Memory B cell (primary cell): ENCODE measurements at regions not wholly inside any gene's neighbourhood (a gene's known extent, or its start where the extent isn't known, plus 50 kb on each side); places are given as distances from the start of the nearest gene placed in this dataset.

ENCODE experiments used
- ATAC-seq: fragments of 150-1000 bp; cut with Tn5 transposase; 2 replicates; pipeline ENCODE4 v1.10.0; 2021; ENCODE audit warnings: low read depth, mild to moderate bottlenecking, moderate library complexity
- DNase-seq, 2 donors: peaks; one replicate each; pipeline ENCODE4 v3.0.0; 2022; ENCODE audit warnings: low spot score in 2 of 2
- H3K27ac Mint-ChIP-seq: one replicate; pipeline ENCODE4 v1.8.0; 2022; ENCODE audit warnings: mild to moderate bottlenecking, moderate library complexity, mixed read lengths
- H3K27me3 Mint-ChIP-seq: one replicate; pipeline ENCODE4 v1.8.0; 2022; ENCODE audit warnings: mixed read lengths
- H3K36me3 Mint-ChIP-seq: one replicate; pipeline ENCODE4 v1.8.0; 2022; ENCODE audit warnings: mild to moderate bottlenecking, mixed read lengths
- H3K4me1 Mint-ChIP-seq: one replicate; pipeline ENCODE4 v1.8.0; 2022; ENCODE audit warnings: mixed read lengths
- H3K4me3 Mint-ChIP-seq: one replicate; pipeline ENCODE4 v1.8.0; 2022; ENCODE audit warnings: mild to moderate bottlenecking, moderate library complexity, mixed read lengths
- H3K9me3 Mint-ChIP-seq: one replicate; pipeline ENCODE4 v1.8.0; 2022; ENCODE audit warnings: mixed read lengths

DNA sequence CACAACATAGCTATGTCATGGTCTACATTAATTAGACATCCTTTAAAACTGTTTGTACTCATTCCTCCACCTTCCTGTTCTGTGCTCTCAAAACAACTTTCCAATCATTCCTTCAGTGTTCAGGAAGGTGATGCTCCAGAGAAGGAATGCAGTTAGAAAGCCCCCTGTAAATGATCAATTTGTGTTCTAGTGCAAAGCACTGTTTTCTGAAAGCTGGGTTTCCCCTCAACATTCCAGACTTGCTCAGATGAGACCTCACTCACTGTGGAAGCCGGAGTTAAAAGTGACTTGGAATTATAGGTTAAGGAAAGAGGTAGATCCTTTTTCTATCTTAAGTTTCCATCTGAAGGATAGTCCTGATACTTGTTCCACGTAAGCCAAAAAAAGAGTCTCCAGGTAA, 95.9 kb downstream of the BMP2 start:
- H3K27ac Mint-ChIP-seq, result no peak overlapping the region
- H3K4me1 Mint-ChIP-seq, result no peaks in the 10 kb centered on the region
- H3K4me3 Mint-ChIP-seq, result no peak overlapping the region
- H3K36me3 Mint-ChIP-seq, result no peaks in the 10 kb centered on the region
- no peak for ATAC-seq
- no peaks in the 10 kb centered on the region for H3K27me3 Mint-ChIP-seq
- H3K9me3 Mint-ChIP-seq, result no peaks in the 10 kb centered on the region
- no peak for DNase-seq

DNA sequence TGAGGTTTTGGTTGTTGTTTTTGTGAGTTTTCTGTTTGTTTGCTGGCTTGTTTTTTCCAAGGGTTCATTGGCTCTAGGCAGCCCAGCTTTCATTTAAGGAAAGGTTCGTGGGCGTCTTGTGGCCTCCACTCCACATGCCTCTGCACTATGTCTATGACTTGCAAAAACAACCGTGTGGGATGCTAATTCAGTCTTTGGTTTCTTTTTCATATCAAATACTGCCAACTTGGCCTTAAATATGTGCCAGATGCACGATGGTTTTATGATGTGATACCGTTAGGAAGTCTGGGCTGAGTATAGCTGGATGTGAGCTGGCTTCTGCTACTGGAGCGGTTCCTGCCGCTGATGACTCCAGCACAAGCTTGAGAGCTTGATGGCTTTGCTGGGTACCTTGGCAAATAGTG, 96.3 kb downstream of the BMP2 start:
- ATAC-seq, result no peak
- Mint-ChIP-seq H3K27me3 (no peaks in the 10 kb centered on the region), H3K4me1 (no peaks in the 10 kb centered on the region), H3K36me3 (no peaks in the 10 kb centered on the region), H3K27ac (no peak overlapping the region), H3K9me3 (no peaks in the 10 kb centered on the region), H3K4me3 (no peak overlapping the region)
- DNase-seq, result no peak

DNA sequence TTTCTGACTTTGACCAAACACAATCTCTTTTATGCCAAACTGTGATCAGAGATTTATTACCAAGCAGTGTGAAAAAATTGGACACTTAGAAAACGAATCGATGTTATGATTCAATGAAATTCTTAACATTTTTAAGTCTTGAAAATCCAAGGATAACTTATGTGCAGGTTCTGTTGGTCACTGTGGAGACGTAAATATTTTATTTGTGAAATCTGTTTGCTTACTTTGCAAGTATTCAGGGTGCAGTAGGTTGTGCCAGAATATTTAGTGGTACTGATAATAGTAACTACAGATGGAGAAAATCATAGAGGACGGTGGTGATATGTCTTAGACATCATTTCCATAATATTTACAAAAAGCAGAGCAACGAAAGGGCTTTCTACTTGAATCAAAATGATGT, 97.3 kb downstream of the BMP2 start:
- no peak for DNase-seq
- Mint-ChIP-seq H3K27ac (no peak overlapping the region), H3K9me3 (no peaks in the 10 kb centered on the region), H3K4me3 (no peak overlapping the region), H3K27me3 (no peaks in the 10 kb centered on the region), H3K4me1 (no peaks in the 10 kb centered on the region), H3K36me3 (no peaks in the 10 kb centered on the region)
- ATAC-seq, result no peak

DNA sequence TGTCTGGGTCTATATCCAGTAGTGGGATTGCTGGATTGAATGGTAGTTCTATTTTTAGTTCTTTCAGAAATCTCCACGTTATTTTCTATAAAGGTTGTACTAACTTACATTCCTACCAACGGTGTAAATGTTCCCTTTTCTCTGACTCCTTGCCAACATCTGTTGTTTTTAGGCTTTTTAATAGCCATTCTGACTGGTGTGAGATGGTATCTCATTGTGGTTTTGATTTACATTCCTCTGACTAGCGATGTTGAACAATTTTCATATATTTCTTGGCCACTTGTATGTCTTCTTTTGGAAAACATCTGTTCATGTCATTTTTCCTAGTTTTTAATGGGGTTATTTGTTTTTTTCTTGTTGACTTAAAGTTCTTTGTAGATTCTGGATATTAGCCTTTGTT, 99.3 kb downstream of the BMP2 start:
- DNase-seq (no peak), ATAC-seq (no peak)
- no peak overlapping the region for H3K4me3 Mint-ChIP-seq
- H3K27ac Mint-ChIP-seq, result no peak overlapping the region
- H3K27me3 Mint-ChIP-seq, result no peaks in the 10 kb centered on the region
- peaks cover 1% of the 10 kb centered on the region for H3K9me3 Mint-ChIP-seq
- no peaks in the 10 kb centered on the region for H3K4me1 Mint-ChIP-seq
- H3K36me3 Mint-ChIP-seq, result no peaks in the 10 kb centered on the region

DNA sequence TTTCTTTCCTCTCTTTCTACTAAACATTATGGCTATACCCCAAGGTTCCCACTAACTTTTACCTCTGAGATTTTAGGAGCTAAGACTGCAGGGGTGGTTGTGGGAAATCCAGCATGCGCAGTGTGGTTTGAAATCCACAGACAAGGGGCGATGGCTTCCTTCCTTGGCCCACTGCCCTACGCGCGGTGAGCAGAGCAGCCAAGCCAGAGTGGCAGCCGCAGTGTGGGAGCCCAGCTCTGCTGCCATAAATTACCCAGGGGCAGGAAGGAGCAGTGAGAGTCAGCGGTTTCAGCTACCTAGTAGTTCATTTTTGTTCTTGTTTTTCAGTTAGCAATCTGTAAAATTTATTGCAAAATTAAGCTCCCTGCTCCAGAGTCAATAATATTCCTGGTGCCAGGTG, 101.4 kb downstream of the BMP2 start:
- DNase-seq (no peak), ATAC-seq (no peak)
- H3K27ac Mint-ChIP-seq, result no peak overlapping the region
- peaks cover 1% of the 10 kb centered on the region for H3K9me3 Mint-ChIP-seq
- no peaks in the 10 kb centered on the region for H3K4me1 Mint-ChIP-seq
- H3K36me3 Mint-ChIP-seq, result no peaks in the 10 kb centered on the region
- no peaks in the 10 kb centered on the region for H3K27me3 Mint-ChIP-seq
- H3K4me3 Mint-ChIP-seq, result no peak overlapping the region

DNA sequence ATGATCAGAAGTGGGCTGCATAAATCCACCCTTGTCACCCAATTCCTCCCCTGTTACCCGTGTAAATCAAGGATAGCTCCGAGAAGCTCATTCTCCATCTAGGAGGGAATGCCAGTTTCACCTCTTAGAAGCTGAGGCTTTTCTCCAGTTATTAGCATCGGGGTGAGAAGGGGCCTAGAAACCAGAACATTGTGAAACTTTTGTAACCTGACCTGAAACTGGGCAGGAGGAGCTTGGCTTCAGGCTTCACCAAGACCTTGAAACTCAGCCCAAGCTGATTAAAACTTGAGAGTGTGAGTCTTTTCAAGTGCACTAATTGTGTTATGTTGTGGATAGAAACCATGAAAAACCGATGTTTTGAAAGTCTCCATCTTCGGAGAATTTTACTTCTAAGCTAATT, 103.1 kb downstream of the BMP2 start:
- Mint-ChIP-seq H3K9me3 (peaks cover 1% of the 10 kb centered on the region), H3K36me3 (no peaks in the 10 kb centered on the region), H3K27ac (no peak overlapping the region), H3K27me3 (no peaks in the 10 kb centered on the region), H3K4me1 (no peaks in the 10 kb centered on the region), H3K4me3 (no peak overlapping the region)
- DNase-seq (no peak), ATAC-seq (no peak)

DNA sequence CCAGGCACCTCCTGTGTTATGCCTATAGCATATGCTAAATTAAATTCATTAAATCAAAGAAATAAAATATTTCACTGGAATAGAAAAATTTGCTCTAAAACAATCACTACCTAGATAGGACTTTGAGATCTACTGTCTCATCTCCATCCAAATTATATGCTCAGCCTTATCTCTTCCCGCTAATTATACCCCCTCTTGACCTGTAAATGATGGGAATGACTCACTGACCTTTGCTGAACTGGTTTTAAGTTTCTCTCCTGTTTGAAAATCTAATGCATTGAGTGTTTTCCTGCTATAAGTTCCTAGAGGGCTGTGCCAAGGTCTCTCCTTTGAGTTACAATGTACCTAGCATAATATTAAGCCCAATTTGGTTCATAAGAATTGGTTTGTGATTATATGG, 110.1 kb downstream of the BMP2 start:
- ATAC-seq (no peak), DNase-seq (no peak)
- Mint-ChIP-seq H3K27me3 (no peaks in the 10 kb centered on the region), H3K4me1 (no peaks in the 10 kb centered on the region), H3K36me3 (no peaks in the 10 kb centered on the region), H3K9me3 (no peaks in the 10 kb centered on the region), H3K4me3 (no peak overlapping the region), H3K27ac (no peak overlapping the region)

DNA sequence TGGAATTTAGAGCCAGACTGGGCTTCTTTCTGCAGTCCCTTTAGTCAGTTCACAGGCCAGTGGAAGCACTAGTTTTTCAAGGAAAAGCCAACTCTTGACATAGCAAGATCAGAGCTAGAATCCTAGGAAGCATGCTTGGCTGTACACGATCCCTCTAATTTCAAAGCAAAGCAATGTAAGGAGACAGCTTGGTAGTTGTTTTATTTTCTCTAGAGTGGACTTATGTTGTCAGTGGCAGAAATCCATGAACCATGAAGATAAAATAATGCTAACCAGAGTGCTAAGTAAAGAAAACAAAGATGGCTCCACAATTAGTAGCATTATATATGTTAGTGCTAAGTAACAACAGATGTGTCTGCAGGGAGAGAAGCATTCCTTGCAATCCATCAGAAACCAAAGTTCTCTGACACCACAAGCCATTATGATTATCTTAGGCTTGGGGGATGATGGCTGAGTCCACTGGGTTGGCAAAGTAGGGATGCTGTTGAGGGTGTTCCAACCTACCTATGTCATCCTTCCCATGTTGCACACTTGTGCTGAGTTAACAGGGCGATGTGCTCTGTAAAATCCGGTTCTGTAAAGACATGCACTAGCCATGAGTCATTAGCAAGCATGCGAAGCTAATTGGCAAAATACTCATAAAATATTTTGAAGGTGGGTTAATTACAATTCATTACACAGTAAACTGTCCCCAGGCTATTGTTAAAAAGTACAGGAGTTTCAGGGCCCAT, 115.2 kb downstream of the BMP2 start:
- Mint-ChIP-seq H3K4me1 (no peaks in the 10 kb centered on the region), H3K36me3 (no peaks in the 10 kb centered on the region), H3K27ac (no peak overlapping the region), H3K4me3 (no peak overlapping the region), H3K9me3 (peaks cover 3% of the 10 kb centered on the region), H3K27me3 (no peaks in the 10 kb centered on the region)
- ATAC-seq (no peak), DNase-seq (no peak)

DNA sequence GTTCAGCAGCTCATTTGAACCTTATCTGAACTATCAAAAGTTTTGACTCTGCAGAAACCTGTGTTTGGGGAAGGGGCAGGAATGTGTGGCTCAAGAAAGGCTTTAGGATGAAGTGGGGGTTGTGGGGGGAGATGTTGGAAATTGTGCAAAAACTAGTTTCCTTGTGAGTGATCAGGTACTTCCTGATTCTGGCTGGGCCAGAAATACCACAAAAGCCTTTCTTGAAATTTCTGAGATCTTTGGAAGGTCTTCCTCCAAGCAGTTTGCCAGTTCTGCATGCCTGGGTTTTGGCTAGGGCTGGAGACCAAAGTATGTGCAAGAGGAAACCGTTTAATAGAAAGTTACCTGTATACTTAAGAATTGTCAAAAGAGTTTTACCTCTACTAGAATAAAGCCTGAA, 116.6 kb downstream of the BMP2 start:
- H3K27ac Mint-ChIP-seq, result no peak overlapping the region
- ATAC-seq, result no peak

DNA sequence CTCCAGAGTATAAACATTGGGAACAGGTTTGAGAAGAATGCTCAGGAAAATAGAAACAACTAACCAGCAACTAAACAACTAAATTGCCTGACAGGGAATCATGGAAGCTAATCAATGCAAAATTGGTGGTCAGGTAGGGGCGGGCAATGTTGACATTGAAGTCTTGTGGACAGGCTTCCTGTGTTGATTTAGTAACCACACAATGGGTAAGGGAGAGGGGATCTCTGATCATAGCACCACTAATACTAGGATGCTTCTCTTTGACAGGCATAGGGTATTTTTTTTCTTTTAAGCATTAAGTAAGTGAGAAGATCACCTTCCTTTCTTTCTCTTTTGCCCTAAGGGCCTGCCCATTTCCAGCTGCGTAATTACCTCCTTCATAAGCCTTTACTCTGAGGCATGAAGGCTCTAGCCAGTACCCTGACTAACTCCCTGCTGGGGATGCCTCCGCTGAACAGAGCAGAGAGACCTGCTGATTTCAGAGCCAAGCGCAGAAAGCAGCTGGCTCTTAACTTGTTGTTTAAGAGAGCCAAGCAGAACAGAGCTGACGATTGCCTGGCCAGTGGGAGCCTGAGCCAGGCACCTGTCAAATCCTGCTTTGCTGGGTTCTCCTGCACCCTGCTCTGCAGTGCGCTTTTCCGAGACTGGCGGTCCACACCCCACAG, 118.7 kb downstream of the BMP2 start:
- ATAC-seq (no peak), DNase-seq (no peak)
- Mint-ChIP-seq H3K27me3 (no peaks in the 10 kb centered on the region), H3K9me3 (peaks cover 3% of the 10 kb centered on the region), H3K27ac (no peak overlapping the region), H3K4me3 (no peak overlapping the region), H3K36me3 (no peaks in the 10 kb centered on the region), H3K4me1 (no peaks in the 10 kb centered on the region)

More for the DNA sequence above, 116.6 kb downstream of the BMP2 start:
- Mint-ChIP-seq H3K9me3 (peaks cover 3% of the 10 kb centered on the region), H3K4me1 (no peaks in the 10 kb centered on the region), H3K4me3 (no peak overlapping the region), H3K27me3 (no peaks in the 10 kb centered on the region), H3K36me3 (no peaks in the 10 kb centered on the region)
- no peak for DNase-seq

DNA sequence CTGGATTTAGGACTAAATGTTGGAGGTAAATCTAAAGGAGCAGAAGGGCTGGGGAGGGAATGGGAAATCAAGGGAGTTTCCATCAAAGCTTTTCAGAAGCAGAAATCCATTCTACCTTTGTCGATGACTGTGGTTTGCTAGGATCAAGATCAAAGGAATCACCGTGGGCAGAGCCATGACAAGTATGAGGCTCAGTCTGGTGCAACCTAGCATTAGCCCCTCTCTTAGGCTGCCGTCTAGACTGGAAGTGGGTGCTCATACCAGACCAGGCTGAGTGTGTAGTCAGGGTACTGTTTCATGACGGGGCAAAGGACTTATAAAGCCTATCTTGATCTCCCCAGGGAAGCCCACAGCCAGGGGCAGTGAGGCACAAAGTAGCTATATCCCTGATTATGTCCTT, 120.5 kb downstream of the BMP2 start:
- H3K27me3 Mint-ChIP-seq, result no peaks in the 10 kb centered on the region

DNA sequence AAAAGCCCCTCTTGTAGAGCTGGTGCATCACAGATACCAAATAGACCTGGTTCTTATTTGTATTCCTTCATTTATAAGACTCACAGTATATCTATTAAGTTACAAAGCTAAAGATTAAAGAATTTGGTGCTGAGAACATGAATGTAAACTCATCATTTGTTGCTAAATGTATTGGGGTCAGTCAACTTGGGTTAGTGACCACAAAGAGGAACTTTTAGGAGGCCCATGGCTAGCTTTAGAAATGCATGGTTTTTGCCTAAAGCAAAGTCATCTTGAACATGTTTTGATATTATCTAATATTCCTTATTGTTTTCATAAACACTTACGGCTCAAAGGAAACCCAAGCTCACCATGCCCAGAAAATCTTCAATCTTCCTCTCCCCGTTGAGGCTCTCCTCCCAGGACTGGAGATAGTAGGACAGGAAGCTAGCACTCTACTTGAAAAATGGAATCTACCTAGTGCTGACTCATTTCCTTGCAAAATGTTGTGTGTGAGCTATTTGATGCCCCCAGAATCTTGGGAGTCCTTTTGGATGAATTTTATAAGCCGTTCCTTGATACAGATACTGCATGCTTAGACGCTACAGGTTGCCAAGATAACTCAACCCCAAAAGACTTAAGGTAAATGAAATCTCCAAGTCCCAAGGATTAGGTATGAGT, 121.4 kb downstream of the BMP2 start:
- DNase-seq, result no peak
- ATAC-seq, result no peak
- Mint-ChIP-seq H3K4me3 (no peak overlapping the region), H3K36me3 (no peaks in the 10 kb centered on the region), H3K4me1 (no peaks in the 10 kb centered on the region), H3K27ac (no peak overlapping the region), H3K27me3 (no peaks in the 10 kb centered on the region), H3K9me3 (peaks cover 7% of the 10 kb centered on the region)

More for the DNA sequence above, 120.5 kb downstream of the BMP2 start:
- DNase-seq, result no peak
- no peak overlapping the region for H3K4me3 Mint-ChIP-seq
- H3K9me3 Mint-ChIP-seq, result peaks cover 7% of the 10 kb centered on the region
- no peaks in the 10 kb centered on the region for H3K4me1 Mint-ChIP-seq
- no peak overlapping the region for H3K27ac Mint-ChIP-seq
- no peaks in the 10 kb centered on the region for H3K36me3 Mint-ChIP-seq
- ATAC-seq, result no peak

DNA sequence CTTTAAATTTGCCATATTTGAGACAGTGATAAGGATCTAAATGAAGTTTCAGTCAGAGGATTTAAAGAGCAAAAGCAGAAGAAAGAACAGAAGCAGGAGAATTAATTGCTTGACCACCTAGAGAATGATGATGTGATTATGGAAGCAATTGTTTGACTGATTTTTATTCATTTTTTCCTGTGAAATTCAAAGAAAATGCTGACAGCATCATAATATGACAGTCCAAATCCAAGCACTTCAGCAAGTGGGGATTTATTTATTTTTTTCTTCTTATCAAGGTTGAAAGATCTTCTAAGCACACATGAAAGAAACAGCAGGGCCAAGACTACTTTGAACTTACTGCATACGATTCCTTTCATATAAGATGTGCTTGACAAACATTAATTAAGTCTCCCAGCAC, 125.2 kb downstream of the BMP2 start:
- no peaks in the 10 kb centered on the region for H3K36me3 Mint-ChIP-seq
- H3K27ac Mint-ChIP-seq, result no peak overlapping the region
- DNase-seq (no peak), ATAC-seq (no peak)
- H3K4me1 Mint-ChIP-seq, result no peaks in the 10 kb centered on the region
- H3K27me3 Mint-ChIP-seq, result no peaks in the 10 kb centered on the region
- no peak overlapping the region for H3K4me3 Mint-ChIP-seq
- H3K9me3 Mint-ChIP-seq, result peaks cover 10% of the 10 kb centered on the region

DNA sequence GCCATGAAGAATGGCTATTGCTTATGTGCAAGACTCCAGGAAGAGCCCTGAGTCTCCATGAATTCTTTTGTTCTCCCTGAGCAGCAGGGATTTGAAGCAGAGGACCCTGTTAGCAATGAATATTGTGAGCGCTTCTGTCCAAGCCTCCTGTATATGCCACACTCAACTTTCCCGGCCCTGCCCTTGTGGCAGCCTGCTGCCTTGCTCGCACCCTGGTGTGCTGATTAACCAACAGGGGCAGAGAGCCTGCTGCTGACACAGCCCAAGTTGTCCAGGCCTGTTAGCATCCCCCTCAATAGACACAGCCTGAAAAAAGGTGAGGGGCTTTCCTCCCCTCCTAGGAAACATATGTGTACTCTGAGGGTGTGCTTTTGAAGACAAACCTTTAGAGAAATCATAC, 131.4 kb downstream of the BMP2 start:
- H3K4me1 Mint-ChIP-seq, result no peaks in the 10 kb centered on the region
- ATAC-seq, result no peak
- no peaks in the 10 kb centered on the region for H3K27me3 Mint-ChIP-seq
- no peak overlapping the region for H3K4me3 Mint-ChIP-seq
- H3K36me3 Mint-ChIP-seq, result no peaks in the 10 kb centered on the region
- H3K9me3 Mint-ChIP-seq, result peaks cover 15% of the 10 kb centered on the region
- no peak for DNase-seq
- H3K27ac Mint-ChIP-seq, result no peak overlapping the region
